ENCODE measurements at regions not wholly inside any gene's neighbourhood (a gene's known extent, or its start where the extent isn't known, plus 50 kb on each side); places are given as distances from the start of the nearest gene placed in this dataset.
A peak's percentile ranks its signal among the peaks of the same experiment; 100 is the strongest.

- DNase-seq = no peak
These were observed 53.1 kb upstream of the ZNF648 start for GRCh38 chr1:182114627-182115023.

DNA sequence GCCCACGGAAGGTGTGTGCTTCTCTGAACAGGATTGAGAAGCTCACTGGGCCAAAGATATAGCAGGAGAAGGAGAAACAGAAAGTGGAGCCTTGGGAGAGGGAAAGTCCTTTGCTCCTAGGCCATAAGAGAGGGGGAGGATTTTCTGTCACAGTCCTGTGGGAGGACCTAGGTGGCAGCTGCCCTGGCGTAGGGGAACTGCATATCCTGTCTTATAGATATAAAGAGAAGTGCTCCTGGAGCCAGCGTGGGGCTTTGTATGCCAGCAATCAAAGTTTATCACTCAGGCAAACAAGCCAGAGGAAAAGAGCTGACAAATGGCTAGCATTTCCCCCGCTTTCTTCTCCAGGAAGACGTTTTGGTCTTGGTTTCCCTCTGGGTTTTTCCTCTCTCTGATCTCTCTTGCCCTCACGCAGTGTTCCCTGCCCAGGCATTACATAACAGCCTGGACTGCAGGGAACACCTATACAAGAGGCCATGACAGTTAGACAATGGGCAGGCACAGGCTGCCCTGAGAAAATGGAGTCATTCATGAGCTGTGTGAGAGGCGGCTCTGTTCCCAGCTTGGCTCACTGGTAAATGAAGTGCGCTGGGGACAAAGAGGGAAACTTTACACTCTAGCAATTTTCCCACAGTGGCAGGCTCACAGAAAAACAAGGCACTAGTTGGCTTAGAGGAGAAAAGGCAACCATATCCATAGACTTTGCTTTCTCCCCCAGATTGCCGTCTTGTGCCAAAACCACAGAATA is 52.5 kb upstream of the ZNF648 start:
- DNase-seq = no peak

DNA sequence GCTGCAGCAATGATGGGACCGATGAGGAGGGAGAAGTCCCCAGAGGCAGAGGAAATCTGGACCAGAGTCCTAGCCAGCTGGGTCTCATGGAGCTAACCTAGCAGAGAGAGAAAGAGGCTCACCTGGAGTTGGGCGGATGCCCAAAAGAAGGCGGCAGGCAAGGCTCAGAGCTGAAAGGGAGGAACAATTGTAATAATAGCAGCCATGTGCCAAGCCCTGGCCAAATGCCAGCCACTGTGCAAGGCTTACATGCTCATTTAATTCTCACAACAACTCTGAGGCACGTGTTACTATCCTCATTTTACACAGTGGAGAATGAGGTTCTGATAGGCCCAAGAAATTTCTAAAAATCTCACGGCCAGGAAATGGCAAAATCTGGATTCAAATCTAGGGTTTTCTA is 50.0 kb upstream of the ZNF648 start:
- peak; percentile 46 for DNase-seq
